Left ventricle myocardium inferior (tissue), 1 donor: ENCODE measurements at regions not wholly inside any gene's neighbourhood (a gene's known extent, or its start where the extent isn't known, plus 50 kb on each side); places are given as distances from the start of the nearest gene placed in this dataset.

Experiments used
- DNase-seq: peaks from one replicate; pipeline ENCODE4 v3.0.0-alpha.2; 2020
- H3K27ac ChIP-seq: fragments of 200-600 bp; replicated peaks from 2 replicates; pipeline ENCODE4 v1.8.0; 2021
- H3K27me3 ChIP-seq: fragments of 200-600 bp; 2 replicates; pipeline ENCODE4 v1.8.0; 2021; ENCODE audit warnings: low read depth
- H3K36me3 ChIP-seq: fragments of 200-600 bp; 2 replicates; pipeline ENCODE4 v1.8.0; 2021
- H3K4me1 ChIP-seq: fragments of 200-600 bp; 2 replicates; pipeline ENCODE4 v1.8.0; 2021
- H3K4me3 ChIP-seq: fragments of 200-600 bp; 2 replicates; pipeline ENCODE4 v1.8.0; 2021; ENCODE audit warnings: mild to moderate bottlenecking, moderate library complexity
- H3K9me3 ChIP-seq: fragments of 200-600 bp; replicated peaks from 2 replicates; pipeline ENCODE4 v1.8.0; 2021
- CTCF ChIP-seq: fragments of 200-600 bp; IDR thresholded peaks from 2 replicates; pipeline ENCODE4 v1.8.0; 2021; ENCODE audit warnings: antibody characterized with exemption, mild to moderate bottlenecking, borderline replicate concordance
- intact Hi-C: fragments of 100-400 bp; cut with micrococcal nuclease; formaldehyde crosslinking; loops from one replicate; pipeline ENCODE4 v1.11.0; 2022
- donor health status: DM: no; HTN: yes; CAD: no; lungs with severe emphysema.

GRCh38 chr5:60271517-60271916, 378.0 kb upstream of the PDE4D start:
- Histone ChIP-seq H3K36me3 (no peaks in the 10 kb centered on the region), H3K27ac (no peak overlapping the region), H3K4me3 (no peak overlapping the region), H3K27me3 (no peaks in the 10 kb centered on the region), H3K4me1 (no peaks in the 10 kb centered on the region), H3K9me3 (no peaks in the 10 kb centered on the region)
- DNase-seq: no peak
- intact Hi-C loops: no loop called here
- no peak for TF ChIP-seq CTCF

GRCh38 chr5:60267907-60268306, 374.4 kb upstream of the PDE4D start:
- no peak for DNase-seq
- Histone ChIP-seq H3K9me3 (no peaks in the 10 kb centered on the region), H3K4me3 (no peak overlapping the region), H3K36me3 (no peaks in the 10 kb centered on the region), H3K27me3 (no peaks in the 10 kb centered on the region), H3K4me1 (no peaks in the 10 kb centered on the region), H3K27ac (no peak overlapping the region)
- intact Hi-C loops: no loop called here
- no peak for TF ChIP-seq CTCF

DNA sequence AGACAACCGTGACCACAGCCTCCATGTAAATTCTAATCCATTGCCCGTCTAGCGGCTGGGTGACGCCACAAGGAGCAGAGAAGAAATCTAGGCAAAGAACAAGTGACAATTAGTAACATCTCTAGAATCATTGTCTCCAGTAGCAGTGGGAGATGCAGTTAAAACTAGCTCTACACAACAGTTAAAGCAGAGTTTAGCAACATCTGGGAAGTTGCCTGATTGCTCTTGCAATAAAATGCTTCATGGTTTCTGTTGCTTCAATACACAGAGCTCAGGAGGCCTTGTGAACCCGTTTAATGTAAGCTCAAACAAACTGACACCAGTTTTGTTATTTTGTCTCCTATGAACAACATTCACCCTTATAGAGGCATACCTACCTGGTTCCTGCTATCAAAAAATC, 369.8 kb upstream of the PDE4D start:
- no peak for DNase-seq
- H3K4me1 ChIP-seq: no peaks in the 10 kb centered on the region
- H3K27ac ChIP-seq: no peak overlapping the region
- H3K27me3 ChIP-seq: no peaks in the 10 kb centered on the region
- H3K4me3 ChIP-seq: no peak overlapping the region
- intact Hi-C loops: no loop called here
- no peak for TF ChIP-seq CTCF
- H3K36me3 ChIP-seq: no peaks in the 10 kb centered on the region
- no peaks in the 10 kb centered on the region for H3K9me3 ChIP-seq

GRCh38 chr5:60262576-60263295, 369.2 kb upstream of the PDE4D start:
- intact Hi-C loops: no loop called here
- H3K4me1 ChIP-seq: no peaks in the 10 kb centered on the region
- H3K36me3 ChIP-seq: no peaks in the 10 kb centered on the region
- no peaks in the 10 kb centered on the region for H3K9me3 ChIP-seq
- no peak overlapping the region for H3K4me3 ChIP-seq
- no peak for TF ChIP-seq CTCF
- H3K27ac ChIP-seq: no peak overlapping the region
- H3K27me3 ChIP-seq: no peaks in the 10 kb centered on the region
- DNase-seq: no peak

DNA sequence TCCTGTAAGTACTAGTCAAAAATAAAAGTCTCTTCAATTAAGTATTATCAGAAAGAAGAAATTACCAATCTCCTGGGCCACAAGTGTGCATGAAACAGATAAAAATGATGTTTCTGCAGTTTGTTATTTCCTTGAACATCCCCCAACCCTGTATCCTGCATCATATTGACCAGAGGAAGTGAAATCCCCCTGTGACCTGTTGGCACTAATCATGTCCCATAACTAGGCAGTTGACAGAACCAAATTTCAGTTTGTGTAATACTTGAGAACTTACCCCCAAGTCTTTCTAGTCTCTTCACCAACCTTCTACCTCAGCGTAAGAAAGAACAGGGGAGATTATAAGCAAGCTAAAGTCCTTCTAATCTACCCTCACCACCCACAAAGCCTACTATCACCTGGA, 368.2 kb upstream of the PDE4D start:
- intact Hi-C loops: no loop called here
- no peak for DNase-seq
- Histone ChIP-seq H3K27ac (no peak overlapping the region), H3K27me3 (no peaks in the 10 kb centered on the region), H3K4me1 (no peaks in the 10 kb centered on the region), H3K9me3 (no peaks in the 10 kb centered on the region), H3K4me3 (no peak overlapping the region), H3K36me3 (no peaks in the 10 kb centered on the region)
- no peak for TF ChIP-seq CTCF
